ENCODE measurements at regions not wholly inside any gene's neighbourhood (a gene's known extent, or its start where the extent isn't known, plus 50 kb on each side); places are given as distances from the start of the nearest gene placed in this dataset.
A peak's percentile ranks its signal among the peaks of the same experiment; 100 is the strongest.
"Not testable (repeated sequence)": the region's sequence is repeated elsewhere in the genome, so short reads cannot be mapped to it uniquely, and the experiment has no call there.

GRCh38 chr7:67475293-67475692, 478.7 kb downstream of the TYW1 start:
- DNase-seq (ENCODE audit: low spot score), result no peak

GRCh38 chr7:67478066-67478465, 481.4 kb downstream of the TYW1 start:
- DNase-seq (ENCODE audit: low spot score), result no peak

- DNase-seq (ENCODE audit: low spot score), result peak; percentile 75
Measured at GRCh38 chr7:67484244-67484751, 487.7 kb downstream of the TYW1 start.

GRCh38 chr7:67486401-67486800, 489.8 kb downstream of the TYW1 start:
- DNase-seq (ENCODE audit: low spot score), result no peak

- DNase-seq (ENCODE audit: low spot score), result no peak
Measured at GRCh38 chr7:67487316-67487715, 490.7 kb downstream of the TYW1 start.

GRCh38 chr7:67489881-67490280, 493.2 kb downstream of the TYW1 start:
- no peak for DNase-seq (ENCODE audit: low spot score)

GRCh38 chr7:67493366-67493765, 496.7 kb downstream of the TYW1 start:
- no peak for DNase-seq (ENCODE audit: low spot score)

- no peak for DNase-seq (ENCODE audit: low spot score)
Measured at GRCh38 chr7:67496589-67496988, 500.0 kb downstream of the TYW1 start.

- DNase-seq (ENCODE audit: low spot score), result not testable (repeated sequence)
Measured at GRCh38 chr7:67497914-67498313, 501.3 kb downstream of the TYW1 start.

GRCh38 chr7:67502929-67503328, 506.3 kb downstream of the TYW1 start:
- DNase-seq (ENCODE audit: low spot score), result no peak

- no peak for DNase-seq (ENCODE audit: low spot score)
Measured at GRCh38 chr7:67505449-67505848, 508.8 kb downstream of the TYW1 start.

GRCh38 chr7:67512481-67512880, 515.8 kb downstream of the TYW1 start:
- no peak for DNase-seq (ENCODE audit: low spot score)

- no peak for DNase-seq (ENCODE audit: low spot score)
Measured at GRCh38 chr7:67518580-67518979, 521.9 kb downstream of the TYW1 start.

- no peak for DNase-seq (ENCODE audit: low spot score)
Measured at GRCh38 chr7:67519171-67519570, 522.5 kb downstream of the TYW1 start.

- DNase-seq (ENCODE audit: low spot score), result no peak
Measured at GRCh38 chr7:67522504-67522903, 525.9 kb downstream of the TYW1 start.

- DNase-seq (ENCODE audit: low spot score), result no peak
Measured at GRCh38 chr7:67523713-67524112, 527.1 kb downstream of the TYW1 start.

GRCh38 chr7:67525588-67525987, 529.0 kb downstream of the TYW1 start:
- no peak for DNase-seq (ENCODE audit: low spot score)

GRCh38 chr7:67535241-67535989, 538.8 kb downstream of the TYW1 start:
- no peak for DNase-seq (ENCODE audit: low spot score)

GRCh38 chr7:67542916-67543315, 546.3 kb downstream of the TYW1 start:
- no peak for DNase-seq (ENCODE audit: low spot score)

- no peak for DNase-seq (ENCODE audit: low spot score)
Measured at GRCh38 chr7:67547183-67547907, 550.7 kb downstream of the TYW1 start.

GRCh38 chr7:67549126-67549525, 552.5 kb downstream of the TYW1 start:
- no peak for DNase-seq (ENCODE audit: low spot score)

GRCh38 chr7:67550801-67551436, 554.3 kb downstream of the TYW1 start:
- DNase-seq (ENCODE audit: low spot score), result no peak

GRCh38 chr7:67552738-67553137, 556.1 kb downstream of the TYW1 start:
- DNase-seq (ENCODE audit: low spot score), result peak; percentile 24
